HG03103 (cell line): ENCODE measurements at regions not wholly inside any gene's neighbourhood (a gene's known extent, or its start where the extent isn't known, plus 50 kb on each side); places are given as distances from the start of the nearest gene placed in this dataset.
"Not testable (repeated sequence)": the region's sequence is repeated elsewhere in the genome, so short reads cannot be mapped to it uniquely, and the experiment has no call there.

ENCODE experiments used
- ATAC-seq: cut with Tn5 transposase; IDR thresholded peaks from one replicate; pipeline ENCODE4 v1.9.1; 2021; ENCODE audit warnings: low read depth; ENCODE audit not compliant: unreplicated experiment

DNA sequence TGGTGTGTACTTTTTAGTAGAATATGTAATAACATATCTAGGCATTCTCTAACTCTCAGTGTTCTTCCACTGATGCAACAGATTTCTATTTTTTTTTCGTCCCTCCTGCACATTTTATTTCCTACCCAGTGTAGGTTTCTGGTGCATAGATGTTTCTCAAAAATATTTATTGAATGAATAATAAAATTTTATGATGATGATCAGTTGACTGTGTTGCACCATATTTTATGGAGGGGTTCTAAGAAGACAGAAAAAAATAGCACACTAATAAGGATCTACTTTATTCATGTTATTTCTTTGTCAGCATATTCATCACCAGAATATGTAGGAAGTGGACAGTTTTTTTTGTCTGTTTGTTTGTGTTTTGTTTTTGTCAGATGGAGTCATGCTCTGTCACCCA is 2529.3 kb downstream of the ARAP2 start:
- ATAC-seq, result no peak

DNA sequence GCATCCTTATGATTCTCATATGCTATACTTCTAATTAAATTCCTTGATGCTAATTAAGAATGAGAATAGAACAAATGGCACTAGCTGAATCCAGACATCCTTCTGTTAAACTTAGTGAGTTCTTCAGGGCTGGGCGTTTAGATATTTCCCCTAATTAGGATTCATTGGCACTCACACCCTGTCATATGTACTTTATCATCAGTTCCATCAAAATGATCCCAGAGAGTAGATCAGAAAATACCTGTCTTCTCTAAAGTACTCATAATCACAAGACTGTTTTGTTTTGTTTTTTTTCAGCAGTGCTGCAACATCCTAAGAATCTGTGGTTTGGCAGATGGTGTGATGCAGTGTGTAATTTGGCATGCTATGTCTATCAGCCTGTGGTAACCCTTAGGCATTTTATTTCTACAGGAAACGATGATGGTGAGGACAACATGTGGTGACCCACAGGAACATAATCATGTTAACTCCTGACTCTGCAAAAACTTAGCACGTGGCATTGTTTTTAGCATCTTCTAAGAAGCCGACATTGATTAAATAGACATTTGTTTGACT is 2528.4 kb downstream of the ARAP2 start:
- ATAC-seq, result no peak

DNA sequence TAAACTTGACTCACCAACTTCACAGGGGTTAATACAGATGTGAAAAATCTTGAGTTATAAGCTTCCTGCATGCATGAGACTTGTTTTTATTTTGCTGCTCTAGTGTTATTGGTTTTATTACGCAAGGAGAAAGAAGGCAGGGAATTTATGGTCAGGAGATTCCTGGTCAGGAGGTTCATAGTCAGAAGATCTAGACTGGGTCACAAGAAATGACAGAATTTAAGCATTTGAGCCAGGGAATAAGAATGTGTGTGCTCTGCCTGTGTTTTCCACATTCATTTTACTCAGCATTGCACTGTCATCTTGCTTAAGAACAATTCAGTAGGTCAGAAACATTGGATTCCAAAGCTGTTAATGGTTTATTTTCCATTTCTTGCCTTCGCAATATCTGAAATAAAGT is 2522.1 kb downstream of the ARAP2 start:
- ATAC-seq, result no peak

DNA sequence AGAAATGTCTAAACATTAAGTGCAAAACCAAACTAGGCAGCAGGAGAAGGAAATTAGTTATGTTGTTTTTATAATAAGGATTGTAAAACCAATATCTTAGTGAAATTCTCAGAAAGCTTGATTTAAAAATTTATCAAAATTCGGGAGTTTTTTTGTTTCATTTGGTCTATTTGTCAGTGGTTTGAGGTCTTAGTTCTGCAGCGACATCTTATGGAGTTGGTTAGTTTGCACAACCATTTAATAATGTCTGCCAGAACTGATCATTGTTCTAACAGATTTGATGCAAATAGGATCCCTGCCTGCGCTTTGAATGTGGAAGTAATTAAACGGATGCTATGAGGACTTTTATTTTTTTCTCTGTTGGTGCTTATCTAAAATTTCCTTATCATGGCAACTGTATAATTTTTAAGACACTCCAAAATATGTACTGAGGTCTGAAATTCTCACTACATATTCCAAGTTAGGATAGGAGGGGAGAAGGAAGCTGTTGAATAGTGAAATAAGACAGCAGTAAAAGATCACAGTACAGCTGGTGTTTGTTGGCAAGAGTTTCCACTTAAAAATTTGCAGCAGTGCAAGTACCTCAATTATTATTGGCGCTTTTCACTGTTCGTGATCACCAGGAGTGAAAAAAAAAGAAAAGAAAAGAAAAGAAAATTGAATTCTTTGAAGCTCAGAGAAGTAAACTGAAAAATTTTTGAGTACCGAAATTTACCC is 2521.4 kb downstream of the ARAP2 start:
- no peak for ATAC-seq

DNA sequence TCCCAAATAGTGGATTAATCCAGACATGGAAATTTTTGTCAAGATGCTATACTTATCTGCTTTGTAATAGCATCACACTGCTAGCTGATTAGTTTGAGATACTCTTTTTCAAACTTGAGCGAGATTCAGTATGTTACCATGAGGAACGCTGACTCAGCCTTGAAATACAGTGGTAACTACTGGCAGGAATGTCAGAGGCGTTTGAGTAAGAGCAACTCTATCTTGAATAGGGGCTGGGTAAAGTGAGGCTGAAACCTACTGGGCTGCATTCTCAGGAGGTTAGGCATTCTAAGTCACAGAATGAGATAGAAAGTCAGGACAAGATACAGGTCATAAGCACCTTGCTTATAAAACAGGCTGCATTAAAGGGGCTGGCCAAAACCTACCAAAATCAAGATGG is 2519.6 kb downstream of the ARAP2 start:
- ATAC-seq, result no peak

DNA sequence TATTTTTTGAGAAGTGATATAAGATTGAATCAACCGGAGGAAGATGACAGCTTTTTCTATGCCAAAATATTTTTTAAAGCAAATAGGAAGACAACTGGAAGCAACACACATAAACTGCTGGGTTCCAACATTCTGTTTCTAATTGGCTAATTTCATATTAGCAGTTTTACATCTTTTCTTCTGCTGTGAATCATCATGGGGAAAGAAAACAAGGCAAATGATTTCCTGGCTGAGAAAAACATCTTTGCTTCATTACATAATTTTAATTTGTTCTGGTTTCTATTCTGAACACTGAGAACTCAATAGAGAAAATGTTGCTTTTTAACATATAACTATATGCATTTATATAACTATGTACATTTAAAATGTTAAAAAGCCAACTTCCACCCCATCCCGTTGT is 2518.5 kb downstream of the ARAP2 start:
- no peak for ATAC-seq

DNA sequence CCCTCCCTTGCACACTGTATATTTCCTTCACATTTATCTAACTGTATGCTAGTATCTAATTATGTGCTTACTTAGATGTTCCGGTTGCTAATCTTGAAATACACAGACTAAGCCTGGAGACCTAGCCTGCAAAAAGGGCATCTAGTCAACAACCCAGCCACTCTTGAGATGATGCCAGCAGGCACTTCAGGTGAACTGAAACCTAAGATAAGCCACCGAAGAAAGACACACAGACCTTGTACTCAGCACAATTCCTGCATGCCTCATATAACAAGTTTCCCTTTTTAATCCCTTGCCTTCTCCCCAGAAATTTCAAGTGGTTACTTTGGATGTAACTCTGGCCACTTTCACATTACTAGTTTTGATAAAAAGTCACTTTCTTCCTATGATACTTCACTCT is 2506.6 kb downstream of the ARAP2 start:
- no peak for ATAC-seq

DNA sequence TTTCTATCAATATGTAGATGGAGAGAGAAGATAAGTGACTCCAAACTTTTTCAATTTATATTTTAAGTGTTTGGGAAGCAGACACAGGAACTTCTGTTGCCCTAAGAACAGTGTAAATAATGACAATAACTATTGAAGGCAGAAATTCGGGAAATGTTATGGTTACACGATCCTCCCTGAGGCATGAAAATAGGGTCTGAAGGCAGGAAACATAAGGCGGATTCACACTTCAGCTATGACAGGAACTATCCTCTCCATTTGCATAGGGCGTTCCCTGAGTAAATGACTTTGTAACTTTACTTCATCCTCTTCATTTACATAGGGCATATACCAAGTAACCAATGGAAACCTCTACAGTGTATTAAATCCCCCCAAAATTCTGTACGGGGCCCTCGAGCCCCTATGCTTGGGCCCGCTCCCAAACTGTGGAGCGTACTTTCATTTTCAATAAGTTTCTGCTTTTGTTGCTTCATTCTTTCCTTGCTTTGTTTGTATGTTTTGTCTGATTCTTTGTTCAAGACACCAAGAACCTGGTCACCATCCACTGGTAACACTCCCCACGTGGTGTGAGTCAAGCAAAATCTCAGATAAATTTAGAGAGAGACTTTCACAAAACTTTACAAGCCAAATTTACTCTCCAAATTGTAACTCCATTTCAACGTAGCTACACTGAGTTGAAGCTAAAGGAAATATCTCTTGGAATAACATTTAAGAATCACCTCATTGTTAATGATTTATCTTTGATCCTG is 2504.3 kb downstream of the ARAP2 start:
- no peak for ATAC-seq

DNA sequence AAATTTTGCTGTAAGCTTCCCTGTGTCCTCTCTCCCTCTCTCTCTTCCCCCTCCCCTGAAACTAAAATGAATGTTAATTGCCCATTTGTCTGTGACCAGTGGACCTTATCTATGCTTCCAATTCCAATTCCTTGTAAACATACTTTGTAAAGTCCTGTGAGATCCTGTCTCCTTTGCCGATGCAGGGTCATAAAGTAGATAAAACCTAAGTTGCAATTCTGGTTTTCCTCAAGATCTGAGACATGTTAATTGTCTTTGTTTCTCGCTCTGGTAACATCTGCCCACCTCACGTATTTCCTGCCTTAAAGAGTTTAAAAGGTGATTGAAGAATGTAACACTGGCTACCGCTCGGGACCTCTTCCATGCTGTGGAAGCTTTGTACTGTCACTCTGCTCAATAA is 2503.4 kb downstream of the ARAP2 start:
- ATAC-seq, result not testable (repeated sequence)

DNA sequence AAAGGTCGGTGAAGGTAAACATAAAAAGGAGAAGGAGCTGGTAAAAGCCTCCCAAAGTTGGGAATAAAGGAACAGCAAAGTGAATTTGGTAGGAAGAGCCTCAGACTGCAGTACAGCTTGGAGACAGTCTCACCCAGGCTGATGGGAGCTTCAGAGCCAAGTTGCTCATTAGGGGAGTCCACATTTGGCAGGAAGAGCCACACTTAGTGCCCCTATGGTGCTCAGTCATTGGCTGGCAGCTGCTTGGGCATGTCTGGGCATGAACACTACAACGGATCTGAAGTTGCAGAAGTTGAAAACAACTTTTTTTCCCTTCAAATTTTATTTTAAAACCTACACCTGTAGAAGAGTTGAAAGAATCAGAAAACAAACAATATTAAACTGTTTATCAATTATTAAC is 2497.3 kb downstream of the ARAP2 start:
- no peak for ATAC-seq

DNA sequence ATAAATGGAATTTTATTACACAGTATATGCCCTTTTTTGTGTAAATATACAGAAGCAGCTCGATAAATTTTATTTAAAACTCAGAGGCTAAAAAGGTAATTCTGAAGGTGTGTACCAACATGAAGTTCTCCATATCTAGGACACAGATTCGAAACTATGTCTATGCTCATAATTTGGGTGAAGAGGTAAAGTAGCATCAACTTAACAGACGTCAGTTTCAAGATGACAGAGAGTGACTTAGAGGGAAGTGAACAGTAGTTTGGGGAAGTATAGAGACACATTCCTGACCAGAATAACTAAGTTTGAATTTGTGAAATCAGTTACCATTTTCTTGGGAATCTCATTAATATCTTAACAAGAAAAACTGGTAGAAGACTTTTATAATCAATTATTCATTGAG is 2493.3 kb downstream of the ARAP2 start:
- no peak for ATAC-seq

DNA sequence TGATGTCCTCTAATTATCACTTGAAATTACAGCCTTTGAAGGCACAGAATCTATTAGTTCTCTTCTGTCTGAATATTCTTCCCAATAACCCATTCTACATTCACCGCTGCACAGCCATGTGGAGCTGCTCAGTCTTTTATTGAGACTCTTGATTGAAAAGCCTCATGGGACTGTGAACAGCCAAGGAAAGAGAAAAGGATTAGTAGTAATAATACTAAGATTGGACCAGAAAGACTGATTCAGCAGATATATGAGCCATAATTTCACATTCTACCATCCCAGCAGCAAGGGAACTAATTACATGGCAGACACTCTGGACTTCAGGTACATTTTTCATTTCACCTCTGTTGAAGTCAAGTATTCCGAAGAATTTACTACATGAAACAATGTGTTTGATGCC is 2471.7 kb downstream of the ARAP2 start:
- no peak for ATAC-seq

DNA sequence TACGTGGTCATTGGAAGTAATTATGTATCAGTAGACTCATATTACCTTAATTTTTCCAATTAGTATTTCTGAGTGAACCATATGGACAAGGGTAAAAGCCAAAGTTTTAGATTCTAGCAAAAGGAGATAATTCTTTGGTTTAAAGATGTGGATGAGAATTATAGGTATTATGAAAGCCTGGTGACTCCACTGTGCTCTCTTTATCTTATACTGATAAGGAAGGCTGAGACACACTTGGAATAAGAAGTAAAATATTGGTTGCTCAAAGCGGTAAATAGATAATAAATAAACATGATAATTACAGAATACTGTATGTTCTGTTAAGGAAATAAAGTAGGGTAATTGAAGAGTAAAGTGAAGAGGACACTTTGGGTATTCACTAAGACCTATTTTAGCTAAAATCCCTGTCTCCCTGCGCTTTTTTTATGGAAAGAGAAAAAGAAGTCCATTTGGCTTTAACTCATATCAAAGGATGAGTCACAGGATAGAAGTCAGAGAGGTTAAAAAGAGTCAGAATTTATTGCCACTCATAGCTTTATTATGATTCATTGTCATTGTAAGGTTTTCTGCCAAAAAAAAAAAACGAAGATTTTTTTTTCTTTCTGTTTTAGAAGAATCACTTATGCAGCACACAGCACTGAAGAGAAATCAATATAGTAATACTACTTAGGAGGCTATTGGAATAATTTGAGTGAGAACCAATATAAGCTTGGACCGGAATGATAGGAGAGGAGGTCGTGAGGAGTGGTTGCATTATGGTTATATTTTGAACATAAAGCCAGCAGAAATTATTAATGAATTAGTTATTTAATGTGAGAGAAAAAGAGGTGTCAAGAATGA is 2463.1 kb downstream of the ARAP2 start:
- no peak for ATAC-seq

DNA sequence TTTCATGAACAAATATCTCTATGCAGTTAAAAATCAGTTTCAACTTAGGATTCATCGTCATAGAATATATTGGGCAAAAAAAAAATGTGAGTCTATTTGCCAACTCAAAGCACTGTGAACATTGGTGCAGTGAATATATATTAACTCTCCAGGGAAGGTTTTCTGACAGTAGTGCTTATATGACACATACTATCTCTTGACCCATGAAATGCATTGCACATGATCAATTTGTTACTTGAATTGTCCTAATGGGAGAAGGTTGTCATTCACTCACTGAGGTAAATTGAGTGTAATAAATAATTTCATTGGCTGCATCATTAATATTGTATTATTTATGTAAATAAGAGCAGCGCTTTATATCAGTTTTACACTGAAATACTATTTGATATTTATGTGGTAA is 2458.5 kb downstream of the ARAP2 start:
- ATAC-seq, result no peak

DNA sequence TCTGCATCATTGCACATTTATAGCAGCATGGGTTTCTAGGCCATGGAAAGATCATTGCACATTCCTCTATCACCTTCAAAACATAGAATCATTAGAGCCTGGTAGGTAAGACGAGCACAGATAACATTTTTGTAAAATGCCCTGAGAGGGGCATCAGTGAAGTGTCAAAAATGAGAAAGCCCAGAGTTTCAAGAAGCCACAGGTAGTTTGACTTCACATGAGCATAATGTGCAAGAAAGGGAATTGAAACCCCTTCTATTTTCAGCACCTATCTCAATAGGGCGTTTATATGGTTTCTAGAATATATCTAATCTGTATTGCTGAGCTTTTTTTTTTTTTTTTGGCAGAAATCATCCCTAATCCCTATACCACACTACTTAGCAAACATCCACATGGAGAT is 2441.7 kb downstream of the ARAP2 start:
- no peak for ATAC-seq

DNA sequence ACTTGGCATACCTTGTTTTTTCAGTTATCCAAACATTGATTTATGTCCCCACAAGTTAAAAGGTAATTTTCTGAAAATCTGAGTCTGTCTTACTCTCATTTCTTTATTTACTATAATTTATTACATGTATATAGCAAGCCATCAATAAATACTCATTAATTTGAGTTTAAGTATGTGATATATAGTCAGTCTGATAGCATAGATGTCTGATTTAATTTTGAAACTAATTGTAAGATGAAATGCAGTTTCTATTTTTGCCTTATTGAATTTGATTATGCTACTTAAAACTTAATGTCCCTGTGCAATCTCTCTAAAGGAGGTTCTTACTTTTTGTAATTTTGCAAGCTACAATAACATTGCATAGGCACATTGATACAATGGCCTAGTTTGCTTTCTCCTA is 2418.6 kb downstream of the ARAP2 start:
- ATAC-seq, result no peak

DNA sequence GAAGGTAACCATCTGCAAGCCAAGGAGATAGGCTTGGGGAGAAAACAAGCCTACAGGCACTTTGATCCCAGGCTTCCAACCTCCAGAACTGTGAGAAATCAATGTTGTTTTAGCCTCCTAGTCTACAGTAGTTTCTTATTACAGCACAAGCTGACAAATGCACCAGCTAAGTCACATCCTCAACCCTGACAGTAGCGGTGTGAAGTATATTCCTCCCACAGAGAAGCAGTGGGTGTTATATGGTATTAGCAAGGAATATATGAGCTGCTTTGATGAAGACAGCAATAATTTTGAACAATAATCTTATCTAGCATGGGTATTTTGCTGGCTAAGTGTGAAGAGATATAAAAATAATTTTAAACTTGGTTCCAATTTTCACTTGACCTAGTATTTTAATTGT is 2415.0 kb downstream of the ARAP2 start:
- ATAC-seq, result not testable (repeated sequence)

DNA sequence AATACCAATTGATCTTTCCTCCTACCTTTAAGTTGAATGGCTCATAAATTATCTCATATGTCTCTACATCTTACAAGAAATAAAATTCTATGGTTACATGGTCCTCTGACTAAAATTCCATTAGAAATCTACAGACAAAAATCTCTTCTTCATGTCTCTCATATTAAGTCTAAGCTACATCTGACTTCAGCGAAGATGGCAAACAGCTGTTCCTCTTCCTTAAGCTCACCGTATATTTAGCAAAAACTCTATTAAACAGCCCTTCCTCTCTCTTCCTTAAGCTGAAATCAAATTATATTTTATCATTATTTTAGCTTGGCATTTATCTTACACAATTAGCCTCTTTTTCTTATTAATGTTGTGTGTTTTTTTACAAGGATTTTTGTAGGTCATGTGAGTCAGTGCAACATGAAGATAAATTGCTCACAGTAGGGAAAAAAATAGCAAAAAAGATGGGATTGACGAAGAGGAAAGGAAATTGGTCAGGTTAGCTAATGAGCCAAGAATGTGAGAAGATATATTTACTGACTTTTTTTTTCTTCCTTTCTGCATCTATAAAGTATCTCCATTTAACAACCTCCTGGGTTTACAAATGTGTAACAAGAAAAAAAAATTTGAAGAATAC is 2412.8 kb downstream of the ARAP2 start:
- ATAC-seq, result no peak

DNA sequence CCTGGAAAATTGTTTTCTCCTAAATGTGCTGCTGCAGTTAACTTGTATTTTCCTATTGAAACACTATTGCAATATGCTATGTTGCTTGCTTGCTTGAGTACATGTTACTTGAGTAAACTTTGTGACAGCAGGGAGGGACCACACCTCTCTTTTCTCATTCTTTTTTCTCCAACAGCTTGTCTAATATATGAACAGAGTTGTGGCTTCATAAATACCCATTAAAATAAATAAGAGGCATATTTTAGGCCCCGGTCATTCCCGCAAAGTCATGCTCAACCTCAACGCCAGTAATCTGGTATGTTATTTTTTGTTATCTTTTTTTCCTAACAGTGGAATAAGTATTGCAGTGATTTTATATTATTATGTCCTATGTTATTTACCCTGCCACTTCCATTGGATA is 2408.6 kb downstream of the ARAP2 start:
- not testable (repeated sequence) for ATAC-seq

DNA sequence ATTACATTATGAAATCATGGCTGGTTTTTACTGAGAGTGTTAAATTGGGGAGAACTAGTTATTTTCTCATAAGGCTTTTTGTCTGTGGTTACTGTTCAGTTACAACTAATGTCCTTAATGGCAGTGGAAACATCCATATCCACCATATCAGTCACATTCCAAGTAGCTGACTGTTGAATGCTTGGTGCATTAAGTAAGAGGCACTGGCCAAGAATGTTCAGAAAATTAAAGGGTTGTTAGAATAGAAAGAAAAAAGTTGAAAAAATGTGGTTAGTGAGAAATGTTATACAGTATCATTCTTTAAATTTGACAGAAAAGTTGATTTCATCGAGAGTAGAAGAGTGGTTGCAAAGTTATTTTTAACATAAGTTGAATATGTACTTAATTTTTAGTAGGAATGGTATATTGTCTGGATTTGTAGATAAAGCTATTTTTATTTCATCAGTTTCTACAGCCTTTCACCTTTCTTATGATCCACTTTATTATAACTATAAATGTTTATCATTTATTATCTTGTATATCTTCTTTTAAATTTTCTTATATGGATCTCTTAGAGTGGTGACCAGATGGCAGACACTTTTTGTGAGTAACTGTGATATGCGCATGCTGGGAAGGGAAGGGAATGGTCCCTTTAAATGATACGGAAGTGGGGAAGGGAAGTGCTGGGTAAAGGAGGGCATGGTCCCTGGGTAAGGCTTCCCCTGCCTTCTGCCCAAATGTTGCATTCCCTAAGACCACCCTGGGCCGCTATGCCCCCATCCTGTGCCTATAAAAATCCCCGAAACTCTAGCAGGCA is 2407.1 kb downstream of the ARAP2 start:
- no peak for ATAC-seq
